ENCODE measurements at regions not wholly inside any gene's neighbourhood (a gene's known extent, or its start where the extent isn't known, plus 50 kb on each side); places are given as distances from the start of the nearest gene placed in this dataset.

DNA sequence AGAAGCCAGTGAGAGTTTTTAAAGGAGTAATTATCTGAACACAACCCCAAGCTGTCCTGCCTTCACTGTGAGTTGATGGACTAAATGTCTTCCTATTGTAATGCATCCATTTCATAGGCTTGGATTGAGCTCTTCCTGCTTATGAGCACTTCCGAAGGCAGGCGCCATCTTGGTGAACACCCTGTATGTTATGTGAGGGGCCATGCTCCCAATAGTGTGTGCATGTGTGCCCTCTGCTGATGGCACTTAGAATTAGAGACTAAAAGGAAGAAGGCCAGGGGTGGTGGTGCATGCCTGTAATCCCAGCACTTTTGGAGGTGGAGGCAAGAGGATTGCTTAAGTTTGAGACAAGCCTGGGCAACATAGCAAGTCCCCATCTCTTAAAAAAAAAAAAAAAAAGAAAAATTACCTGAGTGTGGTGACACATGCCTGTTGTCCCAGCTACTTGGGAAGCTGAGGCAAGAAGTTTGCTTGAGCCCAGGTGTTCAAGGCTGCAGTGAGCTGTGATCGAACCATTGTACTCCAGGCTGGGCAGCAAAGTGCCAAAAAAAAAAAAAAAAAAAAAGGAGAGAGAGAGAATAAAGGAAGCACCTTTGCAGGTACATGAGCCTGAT, 65.0 kb downstream of the C9orf152 start:
- Histone ChIP-seq H3K36me3 (replicated peaks; ENCODE audit: control insufficient read depth, insufficient read depth, low read length) (peaks cover 2% of the 10 kb centered on the region; the same call in 1 of the 2 replicates), H3K27me3 (ENCODE audit: control insufficient read depth, insufficient read depth, low read length) (no peaks in the 10 kb centered on the region), H3K4me3 (ENCODE audit: insufficient read depth, low read depth, low read length) (no peak overlapping the region)
- peak; percentile 35 for DNase-seq

- no peaks in the 10 kb centered on the region for H3K27me3 ChIP-seq (ENCODE audit: control insufficient read depth, insufficient read depth, low read length)
- H3K4me3 ChIP-seq (ENCODE audit: insufficient read depth, low read depth, low read length): no peak overlapping the region
- H3K36me3 ChIP-seq (replicated peaks; ENCODE audit: control insufficient read depth, insufficient read depth, low read length): peaks cover 1% of the 10 kb centered on the region; the same call in 1 of the 2 replicates
- DNase-seq: no peak
These were observed 64.5 kb downstream of the C9orf152 start for GRCh38 chr9:110143485-110143884.

DNA sequence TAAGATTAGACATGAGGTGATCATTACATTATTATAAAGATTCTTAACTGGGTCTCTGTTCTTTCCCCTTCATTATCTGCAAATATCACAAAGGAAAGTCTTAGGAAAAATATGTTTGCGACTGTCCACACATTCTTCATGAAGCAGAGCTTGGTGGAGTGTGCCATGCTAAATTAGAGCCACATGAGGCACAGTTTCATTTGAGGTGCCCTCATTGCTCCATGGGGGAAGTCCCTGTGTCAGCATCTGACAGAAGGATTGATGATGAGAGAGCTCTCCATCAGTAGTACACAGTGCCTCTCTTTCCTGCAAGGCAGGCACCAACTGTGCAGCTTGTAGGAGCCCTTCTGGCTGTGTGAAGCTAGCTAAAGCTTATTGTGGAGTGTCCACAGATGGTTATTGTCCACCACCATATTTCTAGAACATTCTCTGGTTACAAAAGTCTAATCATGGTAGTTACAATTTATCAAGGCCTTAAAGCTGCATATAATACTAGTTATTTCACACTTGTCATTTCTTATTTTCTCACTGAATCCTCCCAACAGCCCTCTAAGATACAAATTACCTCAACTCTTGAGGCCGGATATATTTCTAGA, 63.9 kb downstream of the C9orf152 start:
- Histone ChIP-seq H3K4me3 (ENCODE audit: insufficient read depth, low read depth, low read length) (no peak overlapping the region), H3K27me3 (ENCODE audit: control insufficient read depth, insufficient read depth, low read length) (no peaks in the 10 kb centered on the region), H3K36me3 (replicated peaks; ENCODE audit: control insufficient read depth, insufficient read depth, low read length) (no peaks in the 10 kb centered on the region)
- no peak for DNase-seq

- no peaks in the 10 kb centered on the region for H3K36me3 ChIP-seq (replicated peaks; ENCODE audit: control insufficient read depth, insufficient read depth, low read length)
- H3K27me3 ChIP-seq (ENCODE audit: control insufficient read depth, insufficient read depth, low read length): no peaks in the 10 kb centered on the region
- DNase-seq: no peak
- H3K4me3 ChIP-seq (ENCODE audit: insufficient read depth, low read depth, low read length): no peak overlapping the region
These were observed 61.6 kb downstream of the C9orf152 start for GRCh38 chr9:110146373-110146772.

GRCh38 chr9:110148384-110148783, 59.6 kb downstream of the C9orf152 start:
- Histone ChIP-seq H3K36me3 (replicated peaks; ENCODE audit: control insufficient read depth, insufficient read depth, low read length) (no peaks in the 10 kb centered on the region), H3K27me3 (ENCODE audit: control insufficient read depth, insufficient read depth, low read length) (no peaks in the 10 kb centered on the region), H3K4me3 (ENCODE audit: insufficient read depth, low read depth, low read length) (no peak overlapping the region)
- DNase-seq: no peak

DNA sequence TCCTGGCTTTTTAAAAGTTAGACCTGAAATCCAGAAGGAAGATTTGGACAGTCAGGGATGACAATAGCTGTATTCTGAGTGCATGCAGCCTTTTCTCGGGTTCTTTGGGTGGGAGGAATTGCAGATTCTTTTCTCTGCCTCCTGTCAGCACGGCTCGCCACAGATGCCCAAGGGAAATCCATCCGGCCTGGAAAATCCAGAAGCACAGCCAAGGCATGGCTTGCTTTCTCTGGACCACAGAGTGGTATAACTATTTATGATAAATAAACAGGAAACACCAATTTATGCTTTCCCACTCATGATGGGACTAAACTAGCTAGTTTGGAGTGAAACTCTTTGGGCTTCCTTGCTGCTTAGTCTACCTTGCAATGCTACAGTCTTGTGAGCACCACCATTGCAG, 59.1 kb downstream of the C9orf152 start:
- H3K27me3 ChIP-seq (ENCODE audit: control insufficient read depth, insufficient read depth, low read length): no peaks in the 10 kb centered on the region
- no peaks in the 10 kb centered on the region for H3K36me3 ChIP-seq (replicated peaks; ENCODE audit: control insufficient read depth, insufficient read depth, low read length)
- H3K4me3 ChIP-seq (ENCODE audit: insufficient read depth, low read depth, low read length): no peak overlapping the region
- no peak for DNase-seq

All from H7 (cell line).